Neural crest cell (in vitro differentiated cells): ENCODE measurements at regions not wholly inside any gene's neighbourhood (a gene's known extent, or its start where the extent isn't known, plus 50 kb on each side); places are given as distances from the start of the nearest gene placed in this dataset.
"Not testable (repeated sequence)": the region's sequence is repeated elsewhere in the genome, so short reads cannot be mapped to it uniquely, and the experiment has no call there.

Experiments used
- DNase-seq: peaks from one replicate; pipeline ENCODE4 v3.0.0; 2021; ENCODE audit warnings: low read depth, mixed read lengths, low spot score
- H3K27ac Mint-ChIP-seq: one replicate; pipeline ENCODE4 v1.8.0; 2021; ENCODE audit warnings: mild to moderate bottlenecking, mixed read lengths; ENCODE audit not compliant: unreplicated experiment
- H3K27me3 Mint-ChIP-seq: 2 replicates; pipeline ENCODE4 v1.8.0; 2021; ENCODE audit warnings: low read depth, mild to moderate bottlenecking, mixed read lengths
- H3K36me3 Mint-ChIP-seq: 2 replicates; pipeline ENCODE4 v1.8.0; 2021; ENCODE audit warnings: low read depth, mild to moderate bottlenecking, mixed read lengths
- H3K4me1 Mint-ChIP-seq: 2 replicates; pipeline ENCODE4 v1.8.0; 2021; ENCODE audit warnings: mixed read lengths
- H3K4me3 Mint-ChIP-seq: one replicate; pipeline ENCODE4 v1.8.0; 2021; ENCODE audit warnings: mild to moderate bottlenecking, mixed read lengths
- H3K9me3 Mint-ChIP-seq: 2 replicates; pipeline ENCODE4 v1.8.0; 2021; ENCODE audit warnings: mixed read lengths
- CTCF ChIP-seq: fragments of 200-600 bp; sonication (generic); conservative IDR thresholded peaks from 2 replicates; pipeline ENCODE4 v1.5.0; 2021; ENCODE audit warnings: antibody characterized with exemption, mild to moderate bottlenecking

GRCh38 chr10:27359792-27360355, 119.3 kb upstream of the ACBD5 start:
- Mint-ChIP-seq H3K27me3 (no peaks in the 10 kb centered on the region), H3K36me3 (no peaks in the 10 kb centered on the region), H3K4me3 (no peak overlapping the region), H3K9me3 (no peaks in the 10 kb centered on the region), H3K27ac (no peak overlapping the region), H3K4me1 (no peaks in the 10 kb centered on the region)
- no peak for DNase-seq
- no peak for TF ChIP-seq CTCF

GRCh38 chr10:27356738-27357137, 116.1 kb upstream of the ACBD5 start:
- Mint-ChIP-seq H3K27ac (no peak overlapping the region), H3K9me3 (no peaks in the 10 kb centered on the region), H3K36me3 (no peaks in the 10 kb centered on the region), H3K4me3 (no peak overlapping the region), H3K4me1 (no peaks in the 10 kb centered on the region), H3K27me3 (no peaks in the 10 kb centered on the region)
- no peak for DNase-seq
- no peak for TF ChIP-seq CTCF

- Mint-ChIP-seq H3K4me3 (no peak overlapping the region), H3K27ac (no peak overlapping the region), H3K4me1 (peaks cover 2% of the 10 kb centered on the region), H3K9me3 (no peaks in the 10 kb centered on the region), H3K36me3 (no peaks in the 10 kb centered on the region), H3K27me3 (no peaks in the 10 kb centered on the region)
- TF ChIP-seq CTCF: no peak
- DNase-seq: no peak
These were observed 115.4 kb upstream of the ACBD5 start for GRCh38 chr10:27355918-27356573.

- not testable (repeated sequence) for H3K36me3 Mint-ChIP-seq, H3K9me3 Mint-ChIP-seq, H3K27ac Mint-ChIP-seq, H3K4me1 Mint-ChIP-seq, H3K4me3 Mint-ChIP-seq, DNase-seq, H3K27me3 Mint-ChIP-seq
These were observed 114.2 kb upstream of the ACBD5 start for GRCh38 chr10:27354643-27355270.

- not testable (repeated sequence) for H3K9me3 Mint-ChIP-seq, H3K27me3 Mint-ChIP-seq, H3K27ac Mint-ChIP-seq, H3K4me3 Mint-ChIP-seq, H3K4me1 Mint-ChIP-seq, H3K36me3 Mint-ChIP-seq, DNase-seq
These were observed 113.5 kb upstream of the ACBD5 start for GRCh38 chr10:27354100-27354499.

- Mint-ChIP-seq H3K27ac (no peak overlapping the region), H3K36me3 (no peaks in the 10 kb centered on the region), H3K4me1 (peaks cover 15% of the 10 kb centered on the region), H3K9me3 (no peaks in the 10 kb centered on the region), H3K4me3 (no peak overlapping the region), H3K27me3 (peaks cover 5% of the 10 kb centered on the region)
- no peak for DNase-seq
- TF ChIP-seq CTCF: no peak
These were observed 109.4 kb upstream of the ACBD5 start for GRCh38 chr10:27349987-27350386.

- not testable (repeated sequence) for H3K9me3 Mint-ChIP-seq, H3K36me3 Mint-ChIP-seq, DNase-seq, H3K27ac Mint-ChIP-seq, H3K4me3 Mint-ChIP-seq
- peaks cover 15% of the 10 kb centered on the region for H3K27me3 Mint-ChIP-seq
- peaks cover 17% of the 10 kb centered on the region for H3K4me1 Mint-ChIP-seq
These were observed 107.2 kb upstream of the ACBD5 start for GRCh38 chr10:27347827-27348207.
